Lower leg skin (tissue), 4 donors: ENCODE measurements at regions not wholly inside any gene's neighbourhood (a gene's known extent, or its start where the extent isn't known, plus 50 kb on each side); places are given as distances from the start of the nearest gene placed in this dataset.

Source experiments
- DNase-seq, 2 donors: peaks; one replicate each; pipeline ENCODE4 v3.0.0-alpha.2; 2019; ENCODE audit warnings: low spot score in 2 of 2
- H3K4me3 ChIP-seq: fragments of 200-600 bp; sonication (generic); 2 replicates; pipeline ENCODE4 v1.5.1; 2017; ENCODE audit warnings: mild to moderate bottlenecking, low read depth; ENCODE audit not compliant: poor library complexity, severe bottlenecking
- POLR2A ChIP-seq, 2 donors: fragments of 450-650 bp; IDR thresholded peaks; one replicate each; pipeline ENCODE4 v1.6.1; 2016 to 2017; ENCODE audit warnings: antibody characterized with exemption in 2 of 2, mild to moderate bottlenecking in 1 of 2, moderate library complexity in 1 of 2
- WGBS, 2 donors: methylation state at CpG; one replicate each; pipeline ENCODE4 v1.1.5; 2018; 5-methylcytosine and 5-hydroxymethylcytosine counted together
- intact Hi-C: fragments of 100-400 bp; cut with DNase I; formaldehyde crosslinking; loops from one replicate; pipeline ENCODE4 v1.15.0; 2023; ENCODE audit warnings: low total_unique reads
- TF ChIP-seq, protein P1 (sequence below), 3 donors: fragments of 450-650 bp; IDR thresholded peaks; one replicate each; pipeline ENCODE4 v1.5.1; 2016; ENCODE audit warnings: antibody characterized with exemption in 3 of 3, mild to moderate bottlenecking in 3 of 3, moderate library complexity in 2 of 3

DNA sequence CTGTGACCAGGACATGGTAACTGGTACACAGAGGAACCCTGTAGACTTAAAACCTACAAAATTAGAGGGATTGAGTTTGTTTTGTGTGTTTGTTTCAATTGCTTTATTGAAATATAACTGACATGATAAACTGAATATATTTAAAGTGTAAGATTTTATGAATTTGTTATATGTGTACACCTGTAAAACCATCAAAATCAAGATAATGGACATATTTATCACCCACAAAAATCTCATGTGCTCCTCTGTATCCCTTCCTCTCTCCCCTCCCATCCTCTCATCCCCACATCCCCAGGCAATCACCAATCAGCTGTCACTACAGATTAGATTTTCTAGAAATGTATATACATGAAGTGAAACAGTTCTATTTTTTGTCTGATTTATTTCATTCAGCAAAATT, 565.5 kb downstream of the NOVA1 start:
- intact Hi-C loops, result no loop called here
- no peak for DNase-seq
- TF ChIP-seq, protein P1, sequence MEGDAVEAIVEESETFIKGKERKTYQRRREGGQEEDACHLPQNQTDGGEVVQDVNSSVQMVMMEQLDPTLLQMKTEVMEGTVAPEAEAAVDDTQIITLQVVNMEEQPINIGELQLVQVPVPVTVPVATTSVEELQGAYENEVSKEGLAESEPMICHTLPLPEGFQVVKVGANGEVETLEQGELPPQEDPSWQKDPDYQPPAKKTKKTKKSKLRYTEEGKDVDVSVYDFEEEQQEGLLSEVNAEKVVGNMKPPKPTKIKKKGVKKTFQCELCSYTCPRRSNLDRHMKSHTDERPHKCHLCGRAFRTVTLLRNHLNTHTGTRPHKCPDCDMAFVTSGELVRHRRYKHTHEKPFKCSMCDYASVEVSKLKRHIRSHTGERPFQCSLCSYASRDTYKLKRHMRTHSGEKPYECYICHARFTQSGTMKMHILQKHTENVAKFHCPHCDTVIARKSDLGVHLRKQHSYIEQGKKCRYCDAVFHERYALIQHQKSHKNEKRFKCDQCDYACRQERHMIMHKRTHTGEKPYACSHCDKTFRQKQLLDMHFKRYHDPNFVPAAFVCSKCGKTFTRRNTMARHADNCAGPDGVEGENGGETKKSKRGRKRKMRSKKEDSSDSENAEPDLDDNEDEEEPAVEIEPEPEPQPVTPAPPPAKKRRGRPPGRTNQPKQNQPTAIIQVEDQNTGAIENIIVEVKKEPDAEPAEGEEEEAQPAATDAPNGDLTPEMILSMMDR (IDR thresholded peaks at IDR 0.05), result no peak
- TF ChIP-seq POLR2A (IDR thresholded peaks at IDR 0.05), result no peak
- H3K4me3 ChIP-seq, result no peak overlapping the region

GRCh38 chr14:26026384-26026783, 571.4 kb downstream of the NOVA1 start:
- WGBS, 2 donors, result 90 to 97% methylated on average over 3 of the region's 3 CpGs
- no peak for TF ChIP-seq POLR2A (IDR thresholded peaks at IDR 0.05)
- TF ChIP-seq, protein P1 (IDR thresholded peaks at IDR 0.05), result no peak
- no peak overlapping the region for H3K4me3 ChIP-seq
- DNase-seq, result no peak
- intact Hi-C loops, result no loop called here

- 78 to 85% methylated on average over 4 of the region's 4 CpGs for WGBS, 2 donors
- intact Hi-C loops, result no loop called here
- DNase-seq, result no peak
- no peak overlapping the region for H3K4me3 ChIP-seq
- TF ChIP-seq POLR2A (IDR thresholded peaks at IDR 0.05), result no peak
- TF ChIP-seq, protein P1 (IDR thresholded peaks at IDR 0.05), result no peak
These were observed 573.9 kb downstream of the NOVA1 start for GRCh38 chr14:26023967-26024366.

- WGBS, 2 donors, result 73% methylated on average over 1 of the region's 1 CpG
- no peak for DNase-seq
- intact Hi-C loops, result no loop called here
These were observed 576.1 kb downstream of the NOVA1 start for GRCh38 chr14:26021759-26022158.

GRCh38 chr14:26017270-26017669, 580.6 kb downstream of the NOVA1 start:
- TF ChIP-seq POLR2A (IDR thresholded peaks at IDR 0.05), result no peak
- TF ChIP-seq, protein P1 (IDR thresholded peaks at IDR 0.05), result no peak
- WGBS, 2 donors, result 69 to 72% methylated on average over 4 of the region's 4 CpGs
- DNase-seq, result no peak
- intact Hi-C loops, result no loop called here
- H3K4me3 ChIP-seq, result no peak overlapping the region

More at GRCh38 chr14:26021759-26022158, 576.1 kb downstream of the NOVA1 start:
- no peak overlapping the region for H3K4me3 ChIP-seq
- TF ChIP-seq, protein P1 (IDR thresholded peaks at IDR 0.05), result no peak
- no peak for TF ChIP-seq POLR2A (IDR thresholded peaks at IDR 0.05)

DNA sequence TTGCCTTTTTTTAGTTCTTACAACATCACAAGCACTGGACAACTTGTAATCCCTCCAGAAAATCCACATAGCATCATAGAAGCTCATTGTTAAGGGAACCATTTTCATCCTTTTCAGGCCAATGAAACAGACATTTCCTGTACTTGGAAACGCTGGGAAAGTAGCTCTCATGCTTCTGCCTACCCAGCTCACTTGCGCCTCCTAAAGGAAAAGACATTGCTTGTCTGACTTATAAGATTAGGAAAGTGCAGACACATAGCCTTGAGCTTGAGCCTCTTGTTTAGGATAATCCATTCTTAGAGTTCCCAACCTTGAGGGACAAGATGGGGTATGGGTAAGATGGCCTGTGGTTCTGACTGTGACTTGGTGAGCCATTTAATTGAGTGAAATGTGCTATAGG, 589.5 kb downstream of the NOVA1 start:
- intact Hi-C loops, result no loop called here
- H3K4me3 ChIP-seq, result no peak overlapping the region
- 59 to 73% methylated on average over 2 of the region's 2 CpGs for WGBS, 2 donors

More for the DNA sequence above, 589.5 kb downstream of the NOVA1 start:
- TF ChIP-seq, protein P1 (IDR thresholded peaks at IDR 0.05), result no peak
- TF ChIP-seq POLR2A (IDR thresholded peaks at IDR 0.05), result no peak
- no peak for DNase-seq
